ENCODE measurements at regions not wholly inside any gene's neighbourhood (a gene's known extent, or its start where the extent isn't known, plus 50 kb on each side); places are given as distances from the start of the nearest gene placed in this dataset.

- TF ChIP-seq, protein P1, sequence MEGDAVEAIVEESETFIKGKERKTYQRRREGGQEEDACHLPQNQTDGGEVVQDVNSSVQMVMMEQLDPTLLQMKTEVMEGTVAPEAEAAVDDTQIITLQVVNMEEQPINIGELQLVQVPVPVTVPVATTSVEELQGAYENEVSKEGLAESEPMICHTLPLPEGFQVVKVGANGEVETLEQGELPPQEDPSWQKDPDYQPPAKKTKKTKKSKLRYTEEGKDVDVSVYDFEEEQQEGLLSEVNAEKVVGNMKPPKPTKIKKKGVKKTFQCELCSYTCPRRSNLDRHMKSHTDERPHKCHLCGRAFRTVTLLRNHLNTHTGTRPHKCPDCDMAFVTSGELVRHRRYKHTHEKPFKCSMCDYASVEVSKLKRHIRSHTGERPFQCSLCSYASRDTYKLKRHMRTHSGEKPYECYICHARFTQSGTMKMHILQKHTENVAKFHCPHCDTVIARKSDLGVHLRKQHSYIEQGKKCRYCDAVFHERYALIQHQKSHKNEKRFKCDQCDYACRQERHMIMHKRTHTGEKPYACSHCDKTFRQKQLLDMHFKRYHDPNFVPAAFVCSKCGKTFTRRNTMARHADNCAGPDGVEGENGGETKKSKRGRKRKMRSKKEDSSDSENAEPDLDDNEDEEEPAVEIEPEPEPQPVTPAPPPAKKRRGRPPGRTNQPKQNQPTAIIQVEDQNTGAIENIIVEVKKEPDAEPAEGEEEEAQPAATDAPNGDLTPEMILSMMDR (IDR thresholded peaks at IDR 0.05; ENCODE audit: insufficient read depth, missing control alignments), result no peak
- FAIRE-seq (no peak), DNase-seq (ENCODE audit: insufficient read length, low spot score) (no peak)
Observed at GRCh38 chr13:76231522-76232167, 595.5 kb downstream of the LMO7 start.

DNA sequence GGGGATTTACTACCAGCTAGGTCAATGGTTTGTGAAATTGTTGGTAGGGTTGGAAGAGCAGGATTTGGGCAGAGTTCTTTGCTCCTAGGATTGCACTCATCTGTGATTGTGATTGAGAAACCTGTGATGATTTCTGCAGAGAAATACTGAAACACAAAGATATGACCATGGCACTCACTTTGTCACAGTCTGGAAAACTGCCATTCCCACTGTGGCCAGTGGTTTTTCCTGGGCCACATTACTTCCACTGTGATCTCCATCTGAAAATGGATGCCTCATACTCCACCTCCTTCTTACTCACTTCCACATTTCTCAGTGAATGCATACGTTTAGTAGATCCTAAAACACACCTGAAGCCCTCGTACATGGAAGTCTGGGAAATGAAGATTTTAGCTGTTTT is 593.2 kb downstream of the LMO7 start:
- FAIRE-seq (no peak), DNase-seq (ENCODE audit: insufficient read length, low spot score) (no peak)
- TF ChIP-seq, protein P1 (IDR thresholded peaks at IDR 0.05; ENCODE audit: insufficient read depth, missing control alignments), result no peak

GRCh38 chr13:76226941-76227340 is 590.8 kb downstream of the LMO7 start:
- TF ChIP-seq, protein P1 (IDR thresholded peaks at IDR 0.05; ENCODE audit: insufficient read depth, missing control alignments), result no peak
- no peak for FAIRE-seq
- no peak for DNase-seq (ENCODE audit: insufficient read length, low spot score)

GRCh38 chr13:76225815-76226489 is 589.8 kb downstream of the LMO7 start:
- DNase-seq (ENCODE audit: insufficient read length, low spot score) (no peak), FAIRE-seq (no peak)
- TF ChIP-seq, protein P1 (IDR thresholded peaks at IDR 0.05; ENCODE audit: insufficient read depth, missing control alignments), result no peak

- TF ChIP-seq, protein P1 (IDR thresholded peaks at IDR 0.05; ENCODE audit: insufficient read depth, missing control alignments), result no peak
- FAIRE-seq, result no peak
- DNase-seq (ENCODE audit: insufficient read length, low spot score), result no peak
Observed at GRCh38 chr13:76223999-76224398, 587.9 kb downstream of the LMO7 start.

- TF ChIP-seq, protein P1 (IDR thresholded peaks at IDR 0.05; ENCODE audit: insufficient read depth, missing control alignments), result no peak
- DNase-seq (ENCODE audit: insufficient read length, low spot score) (no peak), FAIRE-seq (no peak)
Observed at GRCh38 chr13:76223565-76223964, 587.4 kb downstream of the LMO7 start.

DNA sequence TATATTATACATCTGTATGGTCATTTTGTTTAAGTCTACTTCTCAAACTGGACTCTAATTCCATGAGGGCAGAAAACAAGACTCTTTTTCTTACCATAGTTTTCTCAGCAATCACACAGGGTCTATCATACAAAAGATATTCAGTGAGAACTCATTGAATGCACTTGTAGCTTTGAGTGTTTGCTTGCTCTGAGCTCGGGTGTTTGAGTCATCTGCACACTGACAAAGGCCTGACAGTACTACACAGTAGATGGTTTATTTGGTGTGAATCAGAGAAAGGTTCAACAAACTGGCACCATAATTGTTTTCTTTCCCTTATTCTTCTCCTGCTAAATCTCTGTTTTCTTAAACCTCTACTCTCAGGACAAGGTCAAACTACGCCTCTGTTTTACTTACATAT is 586.4 kb downstream of the LMO7 start:
- DNase-seq (ENCODE audit: insufficient read length, low spot score) (no peak), FAIRE-seq (no peak)
- TF ChIP-seq, protein P1 (IDR thresholded peaks at IDR 0.05; ENCODE audit: insufficient read depth, missing control alignments), result no peak
